Right forelimb (tissue), 1 donor: ENCODE measurements at regions not wholly inside any gene's neighbourhood (a gene's known extent, or its start where the extent isn't known, plus 50 kb on each side); places are given as distances from the start of the nearest gene placed in this dataset.

Experiments used
- DNase-seq: peaks from one replicate; pipeline ENCODE4 v3.0.0-alpha.2; 2018

- peak; percentile 65 for DNase-seq
Observed at GRCh38 chr10:42933448-42934340, 143.2 kb upstream of the RET start.

- no peak for DNase-seq
Observed at GRCh38 chr10:42934351-42934811, 142.5 kb upstream of the RET start.

DNA sequence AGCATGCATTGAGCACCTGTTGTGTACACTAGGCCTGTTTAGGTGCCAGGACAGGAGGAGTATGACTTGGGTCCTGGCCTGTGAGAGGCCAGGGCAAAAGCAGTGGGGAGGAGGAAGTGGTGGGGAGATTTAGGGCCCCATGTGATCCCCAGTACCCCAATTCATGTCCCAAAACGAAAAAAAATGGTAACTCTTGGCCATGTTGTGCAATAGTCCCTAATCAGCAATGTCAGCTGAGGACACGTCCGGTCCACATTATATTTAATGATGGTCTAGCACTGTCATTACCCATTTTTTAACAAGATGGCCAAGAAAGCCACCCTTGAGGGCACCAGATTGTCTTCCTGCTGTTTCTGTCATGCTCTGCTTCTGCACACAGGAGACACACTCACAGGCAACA, 142.0 kb upstream of the RET start:
- DNase-seq = no peak

GRCh38 chr10:42935466-42935865, 141.4 kb upstream of the RET start:
- no peak for DNase-seq

GRCh38 chr10:42936580-42936979, 140.3 kb upstream of the RET start:
- no peak for DNase-seq

- DNase-seq = no peak
Observed at GRCh38 chr10:42937048-42937447, 139.8 kb upstream of the RET start.

- DNase-seq = no peak
Observed at GRCh38 chr10:42937649-42938180, 139.2 kb upstream of the RET start.

DNA sequence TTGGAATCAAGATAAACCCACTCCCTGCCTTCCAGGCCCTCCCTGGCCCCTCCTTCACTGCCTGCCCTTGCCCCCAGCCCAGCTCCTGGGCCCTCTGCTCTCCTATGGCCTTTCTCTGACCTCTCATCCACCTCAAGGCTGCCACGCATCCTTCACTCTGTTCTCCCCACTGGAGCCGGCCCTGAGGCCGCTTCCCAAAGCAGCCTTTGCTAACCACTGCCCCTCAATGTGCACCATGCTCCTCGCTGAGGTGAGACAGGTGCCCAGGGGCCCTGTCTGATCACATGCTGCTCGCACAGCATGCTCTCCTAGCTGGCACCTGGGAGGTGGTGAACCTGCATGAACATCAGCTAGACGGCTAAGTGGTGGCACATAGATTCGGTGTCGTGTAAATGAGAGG, 138.5 kb upstream of the RET start:
- DNase-seq = no peak

GRCh38 chr10:42939237-42939636, 137.6 kb upstream of the RET start:
- no peak for DNase-seq

- no peak for DNase-seq
Observed at GRCh38 chr10:42939685-42940366, 137.0 kb upstream of the RET start.

DNA sequence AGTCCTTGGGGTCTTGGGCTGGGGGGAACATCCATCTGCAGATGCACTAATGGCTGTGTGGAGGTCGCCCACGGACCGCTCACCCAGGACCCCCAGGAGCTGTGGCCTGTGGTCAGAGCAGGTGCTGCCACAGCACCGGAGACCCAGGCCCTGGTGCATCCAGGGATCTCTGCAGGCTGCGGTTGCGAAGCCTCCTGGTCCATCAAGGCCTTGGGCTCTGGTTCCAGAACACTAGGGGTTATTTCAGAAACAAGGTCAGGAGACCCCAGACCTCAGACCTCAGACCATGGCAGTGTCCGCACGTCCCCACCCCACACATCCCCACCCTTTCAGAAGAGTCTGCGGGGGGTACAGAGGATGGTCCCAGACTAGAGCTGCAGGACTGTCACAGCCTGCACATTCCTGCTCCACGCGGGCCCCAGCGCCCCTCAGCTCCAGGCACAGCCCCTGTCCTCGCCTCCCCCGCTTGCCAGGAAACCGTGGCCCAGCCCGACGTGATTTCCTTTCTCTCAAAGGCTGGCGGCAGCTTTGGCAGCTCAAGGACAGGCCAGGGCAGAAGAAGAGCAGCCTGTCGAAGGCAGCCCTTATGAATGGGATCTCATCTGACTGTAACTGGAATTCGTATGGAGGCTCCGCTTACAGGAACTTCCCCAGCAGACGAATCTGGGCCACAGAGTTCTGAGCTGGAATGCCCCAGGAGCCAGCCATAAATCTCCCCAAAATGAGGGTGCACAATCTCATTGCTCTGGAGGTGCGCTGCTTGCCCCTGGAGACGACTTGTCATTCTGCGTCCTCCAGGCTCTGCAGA, 136.2 kb upstream of the RET start:
- DNase-seq = no peak

DNA sequence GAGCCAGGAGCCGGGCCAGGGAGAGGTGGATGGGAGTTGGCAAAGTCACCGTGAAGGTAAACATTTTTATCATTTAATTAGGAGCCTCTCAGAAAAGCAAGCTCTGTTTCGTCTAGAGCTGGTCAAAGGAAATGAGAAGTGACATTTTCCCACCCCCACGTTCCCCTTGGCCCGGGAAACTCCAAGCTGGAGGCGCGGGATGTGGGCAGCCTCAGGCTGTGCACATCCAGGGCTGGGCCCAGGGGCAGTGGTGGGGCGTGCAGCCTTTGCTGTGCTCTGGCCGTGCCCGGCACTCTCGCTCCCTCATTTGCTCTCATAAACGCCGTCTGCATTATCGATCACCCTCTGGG, 135.6 kb upstream of the RET start:
- DNase-seq = no peak

GRCh38 chr10:42941790-42942189, 135.1 kb upstream of the RET start:
- DNase-seq = no peak

DNA sequence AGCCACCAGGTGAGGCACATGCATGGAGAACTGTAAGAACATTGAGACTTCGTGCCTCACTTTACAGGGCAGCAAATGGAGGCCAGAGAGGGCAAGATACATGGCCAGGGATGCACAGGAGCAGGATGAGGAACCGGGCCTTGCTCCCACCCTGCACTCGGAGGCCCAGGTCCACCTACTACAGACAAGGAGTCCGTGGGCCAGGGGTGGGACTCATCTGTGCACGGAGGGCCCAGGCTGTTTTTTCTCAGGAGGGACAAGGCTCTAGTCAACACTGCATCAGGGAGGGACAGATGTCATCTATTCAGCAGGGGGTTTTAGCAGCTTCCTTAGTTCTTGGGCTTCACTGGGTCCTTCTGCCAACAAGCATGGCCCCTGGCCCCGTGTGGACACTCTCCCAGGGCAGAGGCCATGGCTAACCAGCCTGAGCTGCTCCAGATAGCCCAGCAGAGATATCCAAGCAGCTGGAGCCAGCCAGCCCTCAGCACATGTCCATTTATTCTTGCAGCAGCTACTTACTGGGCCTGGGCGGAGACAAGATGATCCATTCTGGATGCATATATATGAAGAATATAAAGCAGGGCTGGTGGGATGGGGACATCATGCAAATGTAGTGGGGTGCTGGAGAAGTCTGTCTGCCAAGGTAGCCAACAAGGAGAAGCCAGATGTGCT, 134.5 kb upstream of the RET start:
- no peak for DNase-seq

- no peak for DNase-seq
Observed at GRCh38 chr10:42943025-42943818, 133.6 kb upstream of the RET start.

GRCh38 chr10:42948040-42948439, 128.8 kb upstream of the RET start:
- DNase-seq = no peak

DNA sequence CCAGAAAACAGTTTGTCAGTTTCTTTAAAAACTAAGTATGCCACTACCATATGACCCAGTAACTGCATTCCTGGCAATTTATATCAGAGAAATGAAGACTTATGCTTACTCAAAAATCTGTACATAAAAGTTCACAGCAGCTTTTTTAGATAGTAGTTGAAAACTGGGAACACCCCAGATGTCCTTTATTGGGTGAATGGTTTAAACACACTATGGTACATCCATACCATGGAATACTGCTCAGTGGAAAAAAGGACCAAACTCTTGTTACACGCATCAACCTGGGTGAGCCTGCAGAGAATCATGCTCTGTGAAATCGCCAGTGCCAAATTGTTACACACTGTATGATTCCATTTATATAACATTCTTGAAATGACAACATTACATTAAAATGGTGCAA, 127.6 kb upstream of the RET start:
- no peak for DNase-seq

DNA sequence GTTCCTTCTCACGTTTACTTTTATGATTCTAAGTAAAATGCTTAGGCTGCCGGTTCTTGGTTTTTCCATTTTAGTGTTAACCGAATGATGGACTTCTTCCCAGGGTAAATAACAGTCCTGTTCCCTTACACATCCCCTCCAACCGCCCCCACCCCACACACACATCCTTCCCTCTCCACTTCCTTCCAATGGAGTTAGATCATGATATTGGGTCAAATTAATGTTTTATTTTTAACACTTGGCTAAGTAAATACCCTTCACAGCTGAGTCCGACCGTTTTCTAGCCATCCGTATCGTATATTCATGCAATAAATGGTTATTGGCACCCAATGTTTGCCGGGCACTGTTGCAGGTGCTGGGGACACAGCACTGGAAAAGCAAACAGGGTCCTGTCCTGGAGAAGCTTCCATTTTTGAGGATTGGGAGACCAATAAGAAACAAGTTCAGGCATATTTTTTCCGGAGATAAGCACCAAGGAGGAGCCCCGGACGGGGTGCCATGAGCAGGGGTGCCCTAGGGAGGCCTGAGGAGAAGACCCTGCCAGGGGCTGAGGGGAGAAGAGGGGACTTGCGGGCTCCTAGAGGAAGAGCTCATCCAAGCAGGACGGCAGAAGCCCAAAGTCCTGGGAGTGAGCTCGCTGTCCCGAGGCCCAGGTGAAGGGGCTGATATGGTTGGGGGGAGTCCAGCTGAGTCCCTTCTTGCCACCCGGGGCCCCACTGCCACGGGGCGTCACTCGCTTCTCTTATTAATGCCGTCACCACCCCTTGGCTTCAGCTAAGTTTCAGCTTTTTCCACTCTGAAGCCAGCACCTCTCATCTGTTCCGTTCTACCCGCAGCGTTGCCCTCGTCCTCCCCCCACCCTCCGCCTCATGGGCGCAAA, 126.0 kb upstream of the RET start:
- DNase-seq = peak; percentile 33

- DNase-seq = peak; percentile 52
Observed at GRCh38 chr10:42951486-42952251, 125.2 kb upstream of the RET start.

DNA sequence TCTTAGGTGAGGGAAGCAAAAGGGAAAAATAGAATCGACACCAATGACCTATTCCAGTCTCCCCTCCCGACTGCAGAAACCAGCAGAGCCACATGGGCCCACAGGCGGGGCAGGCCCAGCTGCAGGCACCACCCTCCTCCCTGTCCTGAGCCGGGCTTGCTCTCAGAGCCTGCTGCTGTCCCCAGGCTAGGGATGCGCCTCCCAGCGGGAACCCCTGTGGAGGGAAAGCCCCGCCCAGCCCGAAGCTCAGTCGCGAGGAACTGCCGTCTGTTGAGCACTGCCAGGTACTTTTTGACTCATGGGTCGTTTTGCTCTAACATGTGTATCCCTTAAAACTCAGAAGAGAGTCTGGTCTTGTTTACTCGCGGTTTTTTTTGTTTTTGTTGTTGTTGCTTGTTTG, 124.5 kb upstream of the RET start:
- DNase-seq = peak; percentile 45
